Eye (tissue), 1 donor: ENCODE measurements at regions not wholly inside any gene's neighbourhood (a gene's known extent, or its start where the extent isn't known, plus 50 kb on each side); places are given as distances from the start of the nearest gene placed in this dataset.
"Not testable (repeated sequence)": the region's sequence is repeated elsewhere in the genome, so short reads cannot be mapped to it uniquely, and the experiment has no call there.

ENCODE experiments used
- DNase-seq: peaks from one replicate; pipeline ENCODE4 v3.0.0-alpha.2; 2015

GRCh38 chr2:172264820-172265219 lies 162.1 kb upstream of the DLX2 start:
- not testable (repeated sequence) for DNase-seq

GRCh38 chr2:172269507-172270244 lies 157.7 kb upstream of the ITGA6 start:
- DNase-seq = not testable (repeated sequence)

- DNase-seq = no peak
Measured at GRCh38 chr2:172270278-172271079, 156.9 kb upstream of the ITGA6 start.

GRCh38 chr2:172273910-172274571 lies 153.3 kb upstream of the ITGA6 start:
- DNase-seq = no peak

GRCh38 chr2:172275239-172275638 lies 152.1 kb upstream of the ITGA6 start:
- DNase-seq = no peak

- no peak for DNase-seq
Measured at GRCh38 chr2:172276961-172277360, 150.4 kb upstream of the ITGA6 start.

GRCh38 chr2:172278667-172279066 lies 148.7 kb upstream of the ITGA6 start:
- no peak for DNase-seq

- no peak for DNase-seq
Measured at GRCh38 chr2:172279214-172279613, 148.2 kb upstream of the ITGA6 start.

- DNase-seq = no peak
Measured at GRCh38 chr2:172279813-172280212, 147.6 kb upstream of the ITGA6 start.

GRCh38 chr2:172280571-172281361 lies 146.6 kb upstream of the ITGA6 start:
- DNase-seq = no peak

GRCh38 chr2:172281648-172282570 lies 145.5 kb upstream of the ITGA6 start:
- no peak for DNase-seq

GRCh38 chr2:172282944-172283343 lies 144.4 kb upstream of the ITGA6 start:
- peak; percentile 62 for DNase-seq

GRCh38 chr2:172283476-172283875 lies 143.9 kb upstream of the ITGA6 start:
- DNase-seq = no peak

GRCh38 chr2:172284209-172284608 lies 143.2 kb upstream of the ITGA6 start:
- DNase-seq = no peak

- peak; percentile 85 for DNase-seq
Measured at GRCh38 chr2:172285010-172285621, 142.3 kb upstream of the ITGA6 start.

- DNase-seq = no peak
Measured at GRCh38 chr2:172285760-172286159, 141.6 kb upstream of the ITGA6 start.

GRCh38 chr2:172287190-172287589 lies 140.2 kb upstream of the ITGA6 start:
- no peak for DNase-seq

GRCh38 chr2:172287605-172288315 lies 139.6 kb upstream of the ITGA6 start:
- no peak for DNase-seq

GRCh38 chr2:172288603-172289002 lies 138.8 kb upstream of the ITGA6 start:
- no peak for DNase-seq

GRCh38 chr2:172293952-172294351 lies 133.4 kb upstream of the ITGA6 start:
- peak; percentile 52 for DNase-seq

GRCh38 chr2:172294983-172295382 lies 132.4 kb upstream of the ITGA6 start:
- no peak for DNase-seq
